ENCODE measurements at regions not wholly inside any gene's neighbourhood (a gene's known extent, or its start where the extent isn't known, plus 50 kb on each side); places are given as distances from the start of the nearest gene placed in this dataset.

DNA sequence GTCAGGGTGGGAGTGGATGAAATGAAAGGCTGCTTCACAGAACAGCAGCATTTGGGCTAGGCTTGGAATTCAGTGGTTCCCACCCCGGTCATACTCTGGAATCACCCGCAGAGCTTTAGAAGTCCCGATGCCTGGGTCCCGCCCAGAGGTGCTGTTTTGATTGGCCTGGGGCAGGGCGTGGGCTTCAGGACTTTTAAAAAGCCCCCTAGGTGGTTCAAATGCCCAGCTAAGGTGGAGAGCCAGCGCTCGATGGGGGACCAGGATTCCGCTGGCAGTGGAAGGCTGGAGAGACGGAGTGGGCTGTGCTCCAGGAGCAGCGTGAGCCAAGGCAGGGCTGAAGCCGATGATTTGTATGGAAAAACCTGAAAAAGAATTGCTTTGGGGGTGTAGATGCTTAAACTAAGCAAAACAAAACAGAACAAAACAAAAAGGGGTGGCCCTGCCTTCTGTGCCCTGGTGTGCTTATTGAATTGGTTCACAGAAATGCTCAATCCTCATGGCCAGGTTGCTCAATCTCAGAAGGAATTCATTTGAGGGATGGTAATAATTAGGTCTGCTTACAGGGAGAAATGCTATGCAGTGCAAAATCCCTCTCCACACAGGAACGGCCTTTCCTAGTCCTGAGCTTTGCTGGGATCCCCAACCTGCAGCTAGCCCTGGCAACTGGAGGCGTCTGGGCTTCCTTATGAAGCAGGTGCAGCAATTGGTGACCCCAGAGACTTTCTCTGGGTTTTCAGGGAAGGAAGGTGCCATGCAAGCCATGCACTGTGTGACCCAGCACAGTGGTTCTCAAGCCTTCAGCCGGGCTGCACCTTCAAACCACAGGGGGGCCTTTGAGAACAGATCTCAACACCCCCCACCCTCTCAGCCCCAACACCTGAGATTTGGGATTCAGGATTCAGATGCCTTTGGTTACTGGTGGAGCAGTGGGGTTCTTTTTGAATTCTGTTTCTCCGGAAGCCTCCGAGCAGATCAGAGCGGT lies 174.0 kb upstream of the ZNF618 start:
- DNase-seq (ENCODE audit: low read depth in 3 of 3, low spot score in 1 of 3) = no peak

DNA sequence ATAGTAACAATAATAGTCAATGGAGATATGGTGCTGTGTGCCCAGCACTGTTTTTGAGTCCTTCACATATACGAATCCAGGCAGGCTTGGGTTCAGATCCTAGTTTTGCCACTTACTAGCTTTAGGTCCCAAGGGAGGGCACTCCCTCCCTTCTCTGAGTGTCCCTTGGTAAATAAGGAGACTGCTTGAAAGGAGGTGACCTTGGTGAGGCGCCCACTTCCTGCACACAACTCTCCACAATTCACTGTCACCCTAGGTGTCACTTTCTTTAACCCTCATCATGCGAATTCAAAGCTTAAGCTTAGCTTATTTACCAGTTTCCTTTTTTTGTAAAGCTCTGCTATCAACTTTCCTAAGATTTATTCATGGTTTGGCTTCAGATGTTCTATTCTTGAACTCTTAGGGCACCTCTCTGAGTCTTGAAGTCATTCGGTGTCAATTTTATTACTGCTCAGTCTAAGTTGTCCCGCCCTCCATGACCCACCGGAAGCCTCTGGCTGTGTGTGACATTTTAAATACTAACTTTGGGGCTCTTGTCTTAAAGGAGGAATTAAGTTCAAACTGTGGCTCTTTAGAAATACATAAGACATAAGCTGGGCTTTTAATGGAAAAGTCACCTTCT lies 170.7 kb upstream of the ZNF618 start:
- DNase-seq (ENCODE audit: low read depth in 3 of 3, low spot score in 1 of 3) = no peak

DNA sequence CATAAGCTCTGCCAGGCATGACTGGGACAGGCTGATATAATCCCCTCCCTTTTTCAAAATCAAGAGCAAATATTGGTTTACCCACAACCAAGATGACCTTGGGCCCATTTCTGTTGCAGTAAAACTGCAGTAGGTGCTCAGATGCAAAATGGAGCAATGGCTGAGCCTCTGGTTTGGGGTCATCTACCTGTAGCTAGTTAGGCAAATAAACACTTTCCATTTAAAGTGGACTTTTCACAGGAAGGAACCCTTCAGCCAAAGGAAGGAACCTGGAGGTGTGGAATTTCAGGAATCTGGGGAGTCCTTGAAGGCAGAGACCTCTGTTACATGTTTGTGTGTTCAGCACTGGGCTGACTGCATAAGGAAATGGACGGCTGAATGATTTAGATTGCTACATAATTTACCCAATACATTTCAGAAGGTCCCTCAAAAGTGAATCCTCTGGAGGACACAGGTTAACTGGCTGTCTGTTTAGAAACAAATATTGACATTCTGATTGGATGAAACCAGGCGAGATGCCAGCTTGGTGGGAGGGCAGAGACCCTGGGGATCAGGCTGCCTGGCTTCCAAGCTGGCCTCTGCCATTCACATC lies 170.1 kb upstream of the ZNF618 start:
- DNase-seq (ENCODE audit: low read depth in 3 of 3, low spot score in 1 of 3) = no peak

DNA sequence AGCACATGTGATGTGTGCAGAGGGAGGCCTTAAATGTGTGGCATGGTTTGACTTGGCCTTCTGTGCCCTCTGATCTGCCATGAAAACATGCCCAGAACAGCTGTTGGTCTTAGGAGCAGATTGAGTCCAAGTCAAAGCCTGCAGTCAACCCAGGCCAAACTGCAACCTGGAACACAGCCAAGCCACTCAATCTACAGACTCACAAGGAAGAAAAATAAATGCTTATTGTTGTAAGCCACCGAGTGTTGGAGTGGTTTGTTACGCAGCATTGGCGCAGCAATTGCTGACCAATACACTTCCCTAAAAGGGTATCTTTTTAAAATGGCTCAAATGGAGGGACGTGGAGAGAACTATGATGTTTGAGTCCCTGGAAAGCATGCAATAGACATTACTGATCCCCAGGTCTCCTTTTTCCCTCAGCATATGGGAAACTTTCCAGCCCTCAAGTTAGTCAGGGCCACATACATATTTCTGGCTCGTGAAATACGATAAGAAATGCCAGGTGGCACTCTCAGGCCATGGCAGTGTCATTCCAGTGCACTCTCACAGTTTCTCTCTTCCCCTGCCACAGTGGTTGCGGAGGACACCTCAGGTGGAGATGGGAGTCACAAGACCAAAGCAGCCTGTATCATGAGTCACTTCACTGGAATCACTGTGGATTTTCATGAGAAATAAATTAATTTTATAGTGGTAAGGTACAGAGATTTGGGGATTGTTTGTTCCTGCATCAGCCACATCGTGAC lies 168.0 kb upstream of the ZNF618 start:
- DNase-seq (ENCODE audit: low read depth in 3 of 3, low spot score in 1 of 3) = no peak

DNA sequence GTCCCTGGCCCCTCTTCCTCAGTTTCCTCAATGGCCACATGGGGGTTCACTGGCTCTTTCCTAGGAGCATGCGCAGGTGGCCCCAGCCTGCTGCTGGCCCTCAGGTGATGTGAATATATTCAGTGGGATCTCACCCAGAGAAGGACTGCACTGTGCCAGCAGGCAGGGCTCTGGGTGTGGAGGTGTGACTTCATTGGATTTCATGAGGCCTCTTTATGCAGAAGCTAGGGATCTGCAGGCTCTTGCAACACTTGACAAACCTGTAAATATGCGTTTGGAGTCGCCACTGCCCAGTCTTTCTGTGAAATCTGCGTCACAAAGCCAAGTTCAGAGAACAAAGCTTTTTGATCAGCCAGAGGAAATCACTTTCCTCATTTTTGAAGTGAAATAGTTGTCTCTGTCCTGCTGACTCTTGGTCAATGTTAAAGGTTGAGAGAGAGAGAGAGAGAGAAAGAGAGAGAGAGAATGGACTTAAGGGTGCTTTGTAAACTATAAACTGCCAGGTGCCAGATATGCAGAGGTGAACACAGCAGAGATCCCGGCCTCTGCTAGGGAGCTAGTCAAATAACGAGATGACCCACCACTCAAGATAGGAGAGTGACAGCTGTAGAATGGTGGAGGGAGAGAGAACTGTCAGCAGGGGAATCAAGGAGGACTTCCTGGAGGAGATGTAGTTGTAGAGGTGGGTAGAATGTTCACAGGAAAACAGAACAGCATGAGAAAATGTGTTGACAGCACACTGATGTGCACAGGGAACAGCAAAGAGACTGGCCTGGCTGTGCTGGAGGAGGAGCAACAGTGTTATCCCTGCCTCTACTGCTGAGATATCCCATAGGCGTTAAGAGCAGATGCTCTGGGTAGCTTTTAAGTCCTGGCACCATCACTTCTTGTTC lies 167.0 kb upstream of the ZNF618 start:
- DNase-seq (ENCODE audit: low read depth in 3 of 3, low spot score in 1 of 3) = no peak

DNA sequence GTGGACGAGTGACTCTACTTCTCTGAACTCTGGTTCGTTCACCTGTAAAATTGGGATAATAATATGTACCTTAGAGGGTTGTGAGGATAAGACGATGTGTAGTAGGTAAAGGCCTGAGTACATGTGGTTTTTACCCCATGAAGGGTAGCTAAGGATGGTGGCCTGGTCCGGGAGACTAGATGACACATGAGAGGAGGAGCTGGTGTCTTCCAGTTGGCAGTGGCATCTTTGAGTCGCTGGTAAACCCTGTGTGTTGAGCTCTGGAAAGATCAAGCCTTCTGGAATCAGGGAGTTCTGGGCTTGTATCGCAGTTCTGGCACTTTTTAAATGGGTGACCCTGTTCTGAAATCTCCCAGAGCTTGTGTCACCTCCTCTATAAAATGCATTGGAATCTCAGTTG lies 166.4 kb upstream of the ZNF618 start:
- DNase-seq (ENCODE audit: low read depth in 3 of 3, low spot score in 1 of 3) = no peak

DNA sequence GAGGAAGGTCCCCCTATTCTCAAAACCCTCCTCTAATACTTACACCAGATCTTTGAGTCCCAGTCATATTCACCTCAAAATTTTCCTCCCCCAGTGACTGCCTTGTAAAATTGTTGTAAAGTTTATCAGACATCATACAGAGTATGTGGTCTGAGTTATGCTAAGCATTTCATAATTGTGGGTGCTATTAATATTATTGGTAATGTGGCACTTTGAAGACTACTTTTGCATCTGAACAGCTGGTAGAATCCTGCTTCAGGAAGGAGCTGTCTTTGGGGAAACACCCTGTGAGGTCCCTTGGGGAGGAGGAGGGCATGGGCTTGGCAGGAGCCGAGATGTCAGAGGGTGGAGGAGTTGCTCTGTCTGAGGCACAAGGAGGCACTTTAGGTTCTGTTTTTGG lies 164.9 kb upstream of the ZNF618 start:
- no peak for DNase-seq (ENCODE audit: low read depth in 3 of 3, low spot score in 1 of 3)

DNA sequence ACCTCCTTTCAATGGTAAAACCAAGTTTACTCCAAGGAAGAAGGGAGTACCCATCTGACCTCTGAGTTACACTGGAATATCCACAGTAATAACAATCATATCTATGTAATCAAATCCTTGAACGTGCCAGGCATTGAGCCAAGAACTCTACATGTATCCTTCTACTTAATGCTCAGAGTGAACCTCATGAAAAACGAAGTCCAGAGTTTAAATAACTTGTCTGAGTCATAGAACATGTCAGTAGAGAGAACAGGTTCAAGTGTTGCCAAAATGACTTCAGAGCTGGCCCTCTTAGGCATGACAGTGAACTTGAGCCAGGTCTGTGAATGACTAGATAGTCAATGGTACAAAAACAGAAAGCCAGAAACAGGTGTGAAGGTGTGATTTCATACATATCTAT lies 164.1 kb upstream of the ZNF618 start:
- no peak for DNase-seq (ENCODE audit: low read depth in 3 of 3, low spot score in 1 of 3)

DNA sequence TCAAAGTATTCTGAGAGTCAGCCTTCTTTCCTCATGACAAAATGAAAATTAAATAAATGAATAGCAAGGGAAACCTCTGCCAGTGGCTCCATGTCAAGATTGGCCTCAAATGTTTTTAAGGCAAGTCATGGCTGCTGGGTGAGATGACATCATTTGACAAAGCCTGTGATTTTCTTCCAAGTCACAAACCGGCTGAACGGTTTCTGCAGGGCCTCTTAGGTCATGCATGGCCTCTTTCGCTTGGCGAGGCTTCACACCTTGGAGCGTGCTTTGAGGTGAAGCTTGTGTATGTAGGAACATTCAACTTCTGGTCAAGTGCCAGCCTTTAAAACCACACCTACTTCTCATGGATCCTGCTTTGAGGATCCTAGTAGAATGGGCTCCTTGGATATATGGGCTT lies 161.0 kb upstream of the ZNF618 start:
- DNase-seq (ENCODE audit: low read depth in 3 of 3, low spot score in 1 of 3) = no peak

DNA sequence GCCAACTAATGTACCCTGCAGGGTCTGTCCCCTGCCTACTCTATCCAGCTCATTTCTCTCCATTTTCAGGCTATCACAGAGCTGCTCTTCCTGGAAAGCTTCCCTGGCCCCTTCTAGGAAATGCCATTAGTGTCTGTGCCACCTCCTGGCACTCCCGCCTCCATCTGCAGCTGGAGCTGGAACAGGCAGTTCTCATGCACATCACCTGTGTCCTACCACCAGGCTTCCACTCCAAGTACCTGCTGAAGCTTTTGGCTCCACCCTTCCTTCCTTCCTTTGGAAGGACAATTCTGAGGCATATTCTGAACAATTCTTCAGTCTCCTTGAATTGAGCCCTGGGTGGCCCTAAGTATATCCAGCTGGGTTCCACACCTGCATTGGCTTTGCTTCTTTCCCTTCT lies 156.2 kb upstream of the ZNF618 start:
- DNase-seq (ENCODE audit: low read depth in 3 of 3, low spot score in 1 of 3) = no peak

DNA sequence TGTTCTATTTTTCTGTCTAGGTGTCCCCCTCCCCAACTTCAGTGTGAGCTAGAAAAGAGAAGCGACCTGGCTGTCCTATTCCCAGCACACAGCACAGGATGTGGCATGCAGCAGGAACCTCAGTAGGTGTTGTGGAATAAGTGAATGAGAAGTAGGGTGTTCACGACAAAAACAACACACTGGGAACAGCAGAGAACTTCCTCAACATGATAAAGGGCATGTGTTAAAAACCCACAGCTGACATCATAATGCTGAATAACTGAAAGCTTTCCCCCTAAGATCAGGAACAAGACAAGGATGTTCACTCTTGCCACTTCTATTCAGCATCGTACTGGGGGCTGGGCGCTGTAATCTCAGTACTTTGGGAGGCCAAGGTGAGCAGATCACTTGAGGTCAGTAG lies 155.6 kb upstream of the ZNF618 start:
- no peak for DNase-seq (ENCODE audit: low read depth in 3 of 3, low spot score in 1 of 3)

DNA sequence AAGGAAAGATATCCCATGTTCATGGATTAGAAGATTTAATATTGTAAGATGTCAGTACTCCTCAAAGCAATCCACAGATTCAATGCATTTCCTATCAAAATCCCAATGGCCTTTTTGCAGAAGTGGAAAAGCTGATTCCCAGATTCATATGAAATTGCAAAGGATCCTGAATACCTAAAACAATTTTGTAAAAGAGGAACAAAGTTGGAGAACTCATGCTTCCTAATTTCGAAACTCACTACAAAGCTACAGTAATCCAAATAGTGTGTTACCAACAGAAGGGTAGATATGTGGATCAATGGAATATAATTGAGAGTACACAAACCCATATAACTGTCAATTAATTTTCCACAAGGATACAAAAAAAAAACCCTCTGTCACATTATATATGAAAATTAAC lies 154.3 kb upstream of the ZNF618 start:
- no peak for DNase-seq (ENCODE audit: low read depth in 3 of 3, low spot score in 1 of 3)

DNA sequence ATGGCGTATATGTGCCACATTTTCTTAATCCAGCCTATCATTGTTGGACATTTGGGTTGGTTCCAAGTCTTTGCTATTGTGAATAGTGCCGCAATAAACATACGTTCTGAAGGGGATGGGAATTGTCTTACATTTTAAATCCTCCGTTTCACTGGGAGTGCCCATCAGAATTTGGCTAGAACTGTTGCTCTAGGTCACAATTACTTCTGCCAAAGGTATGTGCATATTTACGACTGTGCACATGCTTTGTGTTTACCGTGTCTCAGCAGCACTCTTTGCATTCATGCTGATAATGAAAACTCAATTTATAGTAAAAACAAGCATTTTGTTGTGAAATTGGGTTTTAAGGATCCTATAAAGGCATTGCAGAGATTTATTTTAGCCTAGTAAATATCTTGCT lies 151.9 kb upstream of the ZNF618 start:
- DNase-seq (ENCODE audit: low read depth in 3 of 3, low spot score in 1 of 3) = no peak

DNA sequence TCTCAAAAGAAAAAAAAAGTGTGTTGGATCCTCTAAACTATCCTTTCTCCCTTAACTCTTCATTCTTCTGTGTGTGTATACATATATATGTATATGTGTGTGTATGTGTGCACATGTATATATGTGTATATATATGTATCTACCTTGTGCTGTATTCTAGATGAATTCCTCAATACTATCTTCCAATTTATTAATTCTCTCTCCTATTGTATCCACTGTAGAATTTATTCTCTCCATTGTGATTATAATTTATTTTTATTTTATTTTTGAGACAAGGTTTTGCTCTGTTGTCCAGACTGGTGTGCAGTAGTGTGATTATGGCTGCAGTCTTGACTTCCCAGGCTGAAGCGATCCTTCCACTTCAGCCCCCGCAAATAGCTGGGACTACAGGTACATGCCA lies 147.1 kb upstream of the ZNF618 start:
- DNase-seq (ENCODE audit: low read depth in 3 of 3, low spot score in 1 of 3) = no peak

DNA sequence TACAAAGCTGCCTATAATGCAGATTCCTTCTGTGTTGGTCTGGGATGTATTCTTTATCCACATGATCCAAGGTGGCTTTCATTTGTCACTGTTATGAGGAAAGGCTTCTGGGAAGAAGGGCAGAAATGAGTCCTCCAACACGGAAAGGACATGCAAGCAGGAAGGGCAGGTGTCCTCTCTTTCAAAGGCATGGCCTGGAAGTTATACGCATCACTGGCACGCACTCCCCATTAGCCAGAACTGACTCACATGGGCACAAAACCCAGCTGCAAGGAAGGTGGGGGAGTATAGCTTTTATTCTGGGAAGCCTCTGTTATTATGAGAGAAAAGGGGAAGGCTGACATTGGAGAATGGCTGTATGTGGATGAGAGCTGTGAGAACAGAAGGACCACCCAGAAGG lies 141.3 kb upstream of the ZNF618 start:
- DNase-seq (ENCODE audit: low read depth in 3 of 3, low spot score in 1 of 3) = no peak

DNA sequence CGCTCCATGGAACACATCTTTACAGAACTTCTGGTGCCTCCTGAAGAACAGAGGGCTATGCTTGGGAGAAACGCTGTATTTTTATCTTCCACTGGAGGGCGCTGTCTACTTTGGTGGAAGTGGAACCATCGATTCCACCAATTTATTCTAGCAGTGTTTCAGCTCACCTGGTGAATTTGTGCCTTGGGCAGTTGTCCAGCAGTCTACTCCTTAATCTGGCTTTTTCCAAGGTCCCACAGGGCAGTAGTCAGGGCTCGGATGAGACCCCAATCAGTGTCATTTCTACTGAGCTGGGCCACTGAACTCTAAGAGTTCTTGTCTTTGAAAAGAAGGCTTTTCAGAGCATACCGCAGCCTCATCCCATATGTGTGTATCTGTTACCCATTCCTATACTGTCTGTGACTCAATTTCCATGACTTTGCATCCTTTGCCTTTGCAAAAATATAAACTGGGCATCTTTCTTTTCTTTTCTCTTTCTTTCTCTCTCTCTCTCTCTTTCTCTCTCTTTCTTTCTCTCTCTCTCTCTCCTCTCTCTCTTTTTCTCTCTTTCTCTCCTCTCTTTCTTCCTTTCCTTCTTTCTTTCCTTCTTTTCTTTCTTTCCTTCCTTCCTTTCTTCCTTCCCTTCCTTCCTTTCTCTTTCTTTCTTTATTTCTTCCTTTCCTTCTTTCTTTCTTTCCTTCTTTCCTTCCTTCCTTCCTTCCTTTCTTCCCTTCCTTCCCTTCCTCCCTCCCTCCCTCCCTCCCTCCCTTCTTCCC lies 138.4 kb upstream of the ZNF618 start:
- no peak for DNase-seq (ENCODE audit: low read depth in 3 of 3, low spot score in 1 of 3)

DNA sequence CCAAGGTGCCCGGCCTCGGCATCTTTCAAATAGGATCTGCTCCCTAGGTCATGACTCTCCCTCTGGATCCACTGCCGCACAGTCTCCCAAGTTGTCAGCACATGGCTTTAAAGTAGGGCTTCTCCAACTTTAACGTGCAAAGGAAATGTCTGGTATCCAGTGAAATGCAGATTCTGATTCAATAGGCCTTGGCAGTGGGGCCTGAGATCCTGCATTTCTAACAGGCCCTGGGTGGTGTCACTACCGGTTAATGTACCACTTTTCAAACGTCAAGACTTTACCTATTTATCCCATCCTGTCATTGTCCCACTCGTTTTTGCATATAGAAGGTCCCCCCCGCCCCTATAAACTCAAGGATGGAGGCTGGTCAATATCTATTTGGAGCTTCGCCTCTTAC lies 137.6 kb upstream of the ZNF618 start:
- DNase-seq (ENCODE audit: low read depth in 3 of 3, low spot score in 1 of 3) = no peak

DNA sequence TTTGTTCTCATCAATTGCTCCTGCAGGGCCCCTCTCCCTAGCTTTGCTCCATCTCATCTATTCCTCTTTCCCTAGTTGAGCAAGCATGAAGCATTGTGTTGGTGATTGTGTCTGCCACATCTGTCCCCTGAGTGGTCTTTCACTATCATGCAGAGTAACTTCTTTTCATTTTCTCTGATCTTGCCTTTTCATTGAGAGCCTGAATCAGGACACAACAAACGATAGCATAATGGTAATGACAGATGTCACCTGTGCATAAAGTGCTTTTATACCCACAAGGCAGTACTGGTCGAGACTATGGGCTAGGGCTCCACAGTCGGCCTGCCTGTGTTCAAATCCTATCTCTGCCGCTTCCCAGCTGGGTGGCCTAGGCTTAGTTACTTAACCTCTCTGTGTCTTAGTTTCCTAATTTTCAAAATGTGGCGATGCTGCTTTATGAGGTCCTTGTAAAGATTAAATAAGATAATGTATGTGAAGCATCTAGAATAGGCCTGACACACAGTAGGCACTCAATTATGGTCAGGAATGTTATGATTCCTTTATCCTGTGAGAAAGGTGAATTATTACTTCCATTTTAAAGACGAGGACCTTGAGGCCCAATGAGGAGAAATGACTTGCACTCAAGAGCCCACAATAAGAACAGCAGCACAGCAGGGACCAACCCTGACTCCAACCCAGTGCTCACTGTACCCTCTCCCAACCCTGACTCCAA lies 137.1 kb upstream of the ZNF618 start:
- no peak for DNase-seq (ENCODE audit: low read depth in 3 of 3, low spot score in 1 of 3)

Measured in stimulated activated CD4-positive, alpha-beta T cell treated with anti-CD3 and anti-CD28 coated beads, TNF-alpha, amount 100 ng/mL, for 1 hour (primary cell).